Lower lobe of right lung (tissue), 2 donors: ENCODE measurements at regions not wholly inside any gene's neighbourhood (a gene's known extent, or its start where the extent isn't known, plus 50 kb on each side); places are given as distances from the start of the nearest gene placed in this dataset.
A peak's percentile ranks its signal among the peaks of the same experiment; 100 is the strongest.

Source experiments
- ATAC-seq, 2 donors: fragments of 200-7000 bp; cut with Tn5 transposase; one replicate each; pipeline ENCODE4 v1.9.1; 2020 to 2022; ENCODE audit warnings: mild to moderate bottlenecking in 2 of 2, moderate library complexity in 2 of 2
- DNase-seq: peaks from one replicate; pipeline ENCODE4 v3.0.0-alpha.2; 2020
- H3K27ac ChIP-seq: fragments of 200-600 bp; one replicate; pipeline ENCODE4 v1.8.0; 2022
- H3K27me3 ChIP-seq: fragments of 200-600 bp; one replicate; pipeline ENCODE4 v1.8.0; 2022; ENCODE audit warnings: low read depth
- H3K36me3 ChIP-seq: fragments of 200-600 bp; one replicate; pipeline ENCODE4 v1.8.0; 2022; ENCODE audit warnings: mild to moderate bottlenecking
- H3K4me1 ChIP-seq: fragments of 200-600 bp; one replicate; pipeline ENCODE4 v1.8.0; 2022
- H3K4me3 ChIP-seq: fragments of 200-600 bp; one replicate; pipeline ENCODE4 v1.8.0; 2022; ENCODE audit warnings: mild to moderate bottlenecking
- H3K9me3 ChIP-seq: fragments of 200-600 bp; one replicate; pipeline ENCODE4 v1.8.0; 2022
- CTCF ChIP-seq: fragments of 200-600 bp; IDR thresholded peaks from one replicate; pipeline ENCODE4 v1.8.0; 2022; ENCODE audit warnings: antibody characterized with exemption, mild to moderate bottlenecking
- intact Hi-C: fragments of 100-400 bp; cut with DNase I; formaldehyde crosslinking; loops from one replicate; pipeline ENCODE4 v1.11.0; 2022
- donor health status: DM: no; HTN: yes; CAD: no; lungs with severe emphysema.

DNA sequence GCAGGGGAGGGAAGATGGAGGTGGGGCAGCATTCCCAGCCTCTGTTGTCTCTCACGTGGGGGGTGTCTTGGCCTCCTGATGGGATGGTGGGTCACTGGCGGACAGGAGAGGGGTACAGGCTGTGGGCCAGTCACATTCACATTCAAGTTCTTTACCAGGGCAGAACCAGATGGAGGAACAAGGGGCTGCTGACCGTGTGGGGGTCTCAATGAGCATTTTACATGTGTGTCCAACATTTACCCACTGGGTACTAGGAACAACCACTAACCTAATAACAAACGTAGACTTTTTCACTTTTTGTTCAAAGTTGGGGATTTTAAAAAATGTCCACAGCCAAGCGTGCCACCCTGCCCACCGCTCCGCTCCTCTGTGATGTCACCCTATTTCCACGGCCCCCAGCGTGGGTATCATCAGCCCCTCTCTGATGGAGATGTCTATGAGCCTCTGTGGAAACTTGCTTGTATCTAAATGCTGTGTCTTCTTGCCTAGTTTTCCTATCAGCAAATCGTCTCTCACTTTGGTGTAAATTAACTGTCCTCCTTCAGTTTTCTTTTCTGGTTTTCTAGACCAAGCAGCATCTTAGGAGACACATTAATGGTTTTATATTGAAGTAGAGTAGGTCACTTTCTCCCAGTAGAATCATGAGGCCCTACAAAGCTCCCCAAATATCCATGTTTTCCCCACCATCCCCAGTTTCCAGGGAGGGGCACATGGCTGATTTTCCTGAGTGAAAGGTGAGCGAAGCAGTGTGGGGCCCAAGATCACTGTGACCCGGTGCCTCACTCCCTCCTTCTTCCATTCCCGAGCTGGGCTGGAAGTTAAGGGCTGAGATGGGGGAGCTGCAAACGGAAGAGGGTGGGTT, 936.7 kb downstream of the BRD1 start:
- Histone ChIP-seq H3K27ac (no peak overlapping the region), H3K9me3 (no peaks in the 10 kb centered on the region), H3K36me3 (no peaks in the 10 kb centered on the region), H3K4me1 (no peaks in the 10 kb centered on the region), H3K27me3 (peaks cover 13% of the 10 kb centered on the region), H3K4me3 (no peak overlapping the region)
- peak; percentile 20 for DNase-seq
- no peak for ATAC-seq
- intact Hi-C loops, result no loop called here
- no peak for TF ChIP-seq CTCF

GRCh38 chr22:48889887-48890692, 937.6 kb downstream of the BRD1 start:
- ATAC-seq (no peak), DNase-seq (peak; percentile 17)
- H3K4me3 ChIP-seq, result no peak overlapping the region
- H3K36me3 ChIP-seq, result no peaks in the 10 kb centered on the region
- H3K4me1 ChIP-seq, result no peaks in the 10 kb centered on the region
- H3K27me3 ChIP-seq, result peaks cover 16% of the 10 kb centered on the region
- H3K27ac ChIP-seq, result no peak overlapping the region
- no peaks in the 10 kb centered on the region for H3K9me3 ChIP-seq
- no peak for TF ChIP-seq CTCF
- intact Hi-C loops, result no loop called here

DNA sequence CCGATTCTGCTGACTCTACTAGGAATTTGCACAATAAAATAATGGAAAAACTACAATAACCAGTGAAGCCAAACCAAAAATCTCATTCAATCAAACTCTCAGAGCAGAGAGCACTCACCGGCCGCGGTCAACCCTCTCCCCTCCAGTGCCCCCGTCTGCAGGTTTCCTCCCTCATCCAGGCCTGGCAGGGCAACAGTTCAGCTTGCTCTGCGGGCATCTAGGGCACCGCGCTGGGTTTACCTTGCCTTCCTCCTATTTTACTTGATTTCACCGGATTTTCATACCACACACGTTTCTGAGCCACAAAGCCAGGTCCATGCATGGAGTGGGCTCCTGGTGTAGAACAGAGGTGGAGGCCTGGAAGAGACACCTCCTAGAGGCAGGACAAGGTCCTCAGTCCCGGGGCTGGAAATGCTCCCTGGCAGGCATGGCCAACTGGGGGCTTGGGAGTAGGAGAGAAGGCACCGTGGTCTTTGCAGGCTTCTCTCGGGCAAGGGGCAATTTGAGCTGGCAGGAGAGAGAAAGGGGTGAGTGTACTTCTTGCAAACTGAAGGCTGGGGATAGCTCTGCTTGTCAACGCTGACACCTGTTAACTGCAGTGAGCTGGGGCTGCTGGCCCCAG, 938.4 kb downstream of the BRD1 start:
- Histone ChIP-seq H3K27ac (no peak overlapping the region), H3K4me3 (no peak overlapping the region), H3K9me3 (no peaks in the 10 kb centered on the region), H3K27me3 (peaks cover 16% of the 10 kb centered on the region), H3K4me1 (no peaks in the 10 kb centered on the region), H3K36me3 (no peaks in the 10 kb centered on the region)
- peak; percentile 35 for DNase-seq
- no peak for TF ChIP-seq CTCF
- ATAC-seq, result no peak
- intact Hi-C loops, result no loop called here

GRCh38 chr22:48888466-48889208, 939.0 kb downstream of the BRD1 start:
- DNase-seq (peak; percentile 20), ATAC-seq (no peak)
- Histone ChIP-seq H3K4me1 (no peaks in the 10 kb centered on the region), H3K27ac (no peak overlapping the region), H3K36me3 (no peaks in the 10 kb centered on the region), H3K27me3 (peaks cover 16% of the 10 kb centered on the region), H3K9me3 (no peaks in the 10 kb centered on the region), H3K4me3 (no peak overlapping the region)
- intact Hi-C loops, result no loop called here
- no peak for TF ChIP-seq CTCF
